ENCODE measurements at regions not wholly inside any gene's neighbourhood (a gene's known extent, or its start where the extent isn't known, plus 50 kb on each side); places are given as distances from the start of the nearest gene placed in this dataset.

DNA sequence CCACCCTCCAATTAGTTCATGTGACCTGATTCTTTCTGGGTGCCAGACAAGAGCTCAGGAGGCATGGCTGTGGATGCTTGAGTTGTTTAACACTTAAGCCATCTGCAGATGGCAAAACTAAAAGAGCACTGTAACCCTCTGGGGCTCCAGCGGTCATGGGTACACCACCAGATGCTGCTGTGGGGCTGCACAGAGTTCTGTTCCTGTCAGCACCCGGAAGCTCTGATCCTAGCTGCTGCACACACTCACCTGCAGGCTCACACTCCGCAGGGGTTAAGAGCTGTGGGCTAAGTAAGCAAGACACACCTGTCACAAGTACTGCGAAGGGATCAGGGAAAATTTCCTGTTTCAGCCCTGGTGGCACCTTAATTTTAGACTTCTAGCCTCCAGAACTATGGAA is 307.8 kb downstream of the C11orf87 start:
- no peak for DNase-seq (ENCODE audit: low read depth)
- no peak overlapping the region for H3K4me3 ChIP-seq (ENCODE audit: low read depth, low read length)

DNA sequence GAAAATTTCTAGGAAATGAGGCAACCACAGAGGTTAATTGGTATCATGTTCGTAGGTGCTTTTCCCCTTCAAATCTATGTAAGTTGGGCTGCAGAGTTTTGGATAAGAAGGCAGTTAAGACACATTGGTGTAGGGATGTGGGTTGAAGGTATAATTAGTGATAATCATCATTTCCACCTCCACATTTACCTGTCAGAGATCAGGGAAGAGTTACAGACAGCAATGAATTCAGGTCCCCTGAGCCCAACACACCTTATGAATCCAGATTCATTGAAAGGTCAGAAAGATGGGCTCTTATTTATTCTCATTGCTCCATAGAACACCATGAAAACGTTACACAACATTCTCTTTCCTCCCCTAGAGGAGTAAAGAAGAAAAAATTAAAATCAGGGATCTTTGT is 308.7 kb downstream of the C11orf87 start:
- H3K4me3 ChIP-seq (ENCODE audit: low read depth, low read length), result no peak overlapping the region
- DNase-seq (ENCODE audit: low read depth), result no peak

DNA sequence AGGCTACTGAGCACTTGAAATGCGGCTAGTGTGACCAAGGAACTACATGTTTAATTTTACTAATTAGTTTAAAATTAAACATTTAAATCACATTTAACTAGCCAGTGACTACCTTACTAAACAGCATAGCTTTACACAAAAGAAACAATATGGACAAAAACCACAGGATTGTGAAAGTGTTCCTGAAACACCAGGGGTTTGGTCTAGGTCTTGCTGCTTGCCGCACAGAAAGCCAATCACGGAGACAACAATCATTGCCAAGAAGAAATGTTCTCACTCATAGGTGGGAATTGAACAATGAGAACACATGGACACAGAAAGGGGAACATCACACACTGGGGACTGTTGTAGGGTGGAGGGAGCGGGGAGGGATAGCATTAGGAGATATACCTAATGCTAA is 309.5 kb downstream of the C11orf87 start:
- no peak for DNase-seq (ENCODE audit: low read depth)
- H3K4me3 ChIP-seq (ENCODE audit: low read depth, low read length), result no peak overlapping the region

DNA sequence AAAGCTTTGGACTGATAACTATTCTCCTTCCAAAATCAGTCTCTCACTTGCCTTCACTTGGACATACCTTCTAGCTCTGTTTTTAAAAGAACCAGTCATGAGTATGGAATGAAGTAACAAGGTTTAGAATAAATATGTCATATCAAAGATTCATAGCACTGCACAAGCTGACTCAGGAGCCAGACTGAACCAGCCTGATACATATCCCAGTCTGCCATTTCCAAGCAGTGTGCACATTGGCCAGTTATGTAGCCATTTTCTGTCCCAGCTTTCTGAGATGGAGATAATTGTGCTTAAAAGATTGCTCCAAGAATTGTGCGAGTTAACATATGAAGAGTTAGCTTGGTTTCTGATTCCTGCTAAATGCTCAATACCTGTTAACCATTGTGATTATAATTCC is 311.3 kb downstream of the C11orf87 start:
- DNase-seq (ENCODE audit: low read depth), result no peak

GRCh38 chr11:109734566-109734965 is 312.6 kb downstream of the C11orf87 start:
- no peak overlapping the region for H3K4me3 ChIP-seq (ENCODE audit: low read depth, low read length)
- DNase-seq (ENCODE audit: low read depth), result peak; percentile 30

More for the DNA sequence above, 311.3 kb downstream of the C11orf87 start:
- H3K4me3 ChIP-seq (ENCODE audit: low read depth, low read length), result no peak overlapping the region

DNA sequence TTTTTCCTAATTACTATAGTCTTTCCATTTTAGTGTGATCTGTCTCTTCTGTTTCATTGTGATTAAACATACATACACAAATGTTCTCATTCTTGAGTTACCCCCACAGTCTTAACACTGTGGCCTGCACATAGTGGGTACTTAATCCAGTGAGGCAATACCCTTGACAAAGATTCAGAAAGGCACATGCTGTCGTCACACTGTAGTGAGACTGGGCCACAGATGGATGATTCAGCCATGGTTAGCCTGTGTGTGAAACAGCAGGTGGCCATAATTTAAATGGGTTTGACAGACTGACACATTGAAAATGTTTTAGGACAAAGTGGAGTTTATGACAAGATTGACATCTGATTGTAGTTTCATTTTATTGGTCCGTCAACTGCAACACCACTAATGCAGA is 313.1 kb downstream of the C11orf87 start:
- H3K4me3 ChIP-seq (ENCODE audit: low read depth, low read length), result no peak overlapping the region
- DNase-seq (ENCODE audit: low read depth), result no peak

- no peak overlapping the region for H3K4me3 ChIP-seq (ENCODE audit: low read depth, low read length)
- DNase-seq (ENCODE audit: low read depth), result no peak
Observed at GRCh38 chr11:109739379-109739778, 317.4 kb downstream of the C11orf87 start.

- DNase-seq (ENCODE audit: low read depth), result no peak
- no peak overlapping the region for H3K4me3 ChIP-seq (ENCODE audit: low read depth, low read length)
Observed at GRCh38 chr11:109745996-109746625, 324.1 kb downstream of the C11orf87 start.

GRCh38 chr11:109747839-109748238 is 325.8 kb downstream of the C11orf87 start:
- no peak overlapping the region for H3K4me3 ChIP-seq (ENCODE audit: low read depth, low read length)
- DNase-seq (ENCODE audit: low read depth), result no peak

- H3K4me3 ChIP-seq (ENCODE audit: low read depth, low read length), result no peak overlapping the region
- no peak for DNase-seq (ENCODE audit: low read depth)
Observed at GRCh38 chr11:109749476-109749875, 327.5 kb downstream of the C11orf87 start.

- DNase-seq (ENCODE audit: low read depth), result no peak
- H3K4me3 ChIP-seq (ENCODE audit: low read depth, low read length), result no peak overlapping the region
Observed at GRCh38 chr11:109750964-109751363, 329.0 kb downstream of the C11orf87 start.

DNA sequence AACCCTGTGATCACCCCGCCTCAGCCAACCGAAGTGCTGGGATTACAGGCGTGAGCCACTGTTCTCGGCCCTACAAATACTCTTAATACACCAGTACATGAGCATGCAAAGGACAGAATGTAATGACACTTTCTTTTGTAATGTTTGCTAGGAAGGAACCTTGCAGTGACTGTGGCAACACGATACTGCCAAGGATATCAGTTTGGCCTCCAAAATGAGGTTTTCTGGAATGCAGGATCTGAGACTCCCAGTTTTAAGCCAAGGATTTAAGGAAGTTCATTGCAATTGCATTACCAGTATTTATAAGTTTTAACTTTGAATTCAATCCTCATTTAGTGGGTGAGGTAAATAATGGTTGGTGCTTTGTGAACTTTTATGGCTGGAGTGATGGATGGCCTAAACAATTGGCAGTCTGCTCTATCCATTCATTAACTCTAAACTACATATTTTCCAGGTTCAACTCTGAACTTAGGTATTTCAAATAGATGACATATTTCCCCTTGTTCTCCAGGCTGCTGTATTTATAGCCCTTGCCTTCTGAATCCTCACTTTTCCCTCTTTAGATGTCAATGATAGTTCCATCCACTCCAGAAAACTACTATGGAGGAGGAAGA is 330.3 kb downstream of the C11orf87 start:
- H3K4me3 ChIP-seq (ENCODE audit: low read depth, low read length), result no peak overlapping the region
- no peak for DNase-seq (ENCODE audit: low read depth)

- H3K4me3 ChIP-seq (ENCODE audit: low read depth, low read length), result no peak overlapping the region
- DNase-seq (ENCODE audit: low read depth), result no peak
Observed at GRCh38 chr11:109756521-109756920, 334.5 kb downstream of the C11orf87 start.

DNA sequence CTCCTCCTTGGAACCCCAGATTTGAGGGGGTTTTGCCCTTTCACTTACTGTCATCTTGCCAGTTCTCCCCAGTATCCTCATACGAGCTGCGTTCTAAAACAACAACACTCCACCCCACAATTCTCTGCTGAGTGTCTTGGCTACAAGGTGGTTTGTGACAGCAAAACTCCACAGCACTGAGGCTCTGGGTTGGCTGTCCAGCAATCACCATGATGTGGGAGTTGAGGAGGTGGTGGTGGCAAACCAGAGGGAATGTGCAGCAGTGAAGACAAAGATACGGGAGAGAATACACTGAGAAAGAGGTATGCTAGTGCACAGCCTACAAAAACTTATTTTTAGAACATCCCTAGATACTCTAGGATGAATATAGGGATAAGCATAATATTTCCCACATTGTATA is 335.0 kb downstream of the C11orf87 start:
- H3K4me3 ChIP-seq (ENCODE audit: low read depth, low read length), result no peak overlapping the region
- DNase-seq (ENCODE audit: low read depth), result no peak

GRCh38 chr11:109762546-109762945 is 330.6 kb upstream of the ZC3H12C start:
- no peak overlapping the region for H3K4me3 ChIP-seq (ENCODE audit: low read depth, low read length)
- no peak for DNase-seq (ENCODE audit: low read depth)

- no peak for DNase-seq (ENCODE audit: low read depth)
Observed at GRCh38 chr11:109765709-109766311, 327.4 kb upstream of the ZC3H12C start.

GRCh38 chr11:109769858-109770257 is 323.3 kb upstream of the ZC3H12C start:
- DNase-seq (ENCODE audit: low read depth), result no peak
- H3K4me3 ChIP-seq (ENCODE audit: low read depth, low read length), result no peak overlapping the region

More at GRCh38 chr11:109765709-109766311, 327.4 kb upstream of the ZC3H12C start:
- H3K4me3 ChIP-seq (ENCODE audit: low read depth, low read length), result no peak overlapping the region

- H3K4me3 ChIP-seq (ENCODE audit: low read depth, low read length), result no peak overlapping the region
- DNase-seq (ENCODE audit: low read depth), result no peak
Observed at GRCh38 chr11:109770323-109770722, 322.9 kb upstream of the ZC3H12C start.

- no peak overlapping the region for H3K4me3 ChIP-seq (ENCODE audit: low read depth, low read length)
- DNase-seq (ENCODE audit: low read depth), result no peak
Observed at GRCh38 chr11:109772892-109773291, 320.3 kb upstream of the ZC3H12C start.

GRCh38 chr11:109775686-109776085 is 317.5 kb upstream of the ZC3H12C start:
- H3K4me3 ChIP-seq (ENCODE audit: low read depth, low read length), result no peak overlapping the region
- DNase-seq (ENCODE audit: low read depth), result no peak

- DNase-seq (ENCODE audit: low read depth), result no peak
- no peak overlapping the region for H3K4me3 ChIP-seq (ENCODE audit: low read depth, low read length)
Observed at GRCh38 chr11:109783014-109783413, 310.2 kb upstream of the ZC3H12C start.
